Uterus (tissue), 3 donors: ENCODE measurements at regions not wholly inside any gene's neighbourhood (a gene's known extent, or its start where the extent isn't known, plus 50 kb on each side); places are given as distances from the start of the nearest gene placed in this dataset.

ENCODE experiments used
- DNase-seq, 2 donors: peaks; one replicate each; pipeline ENCODE4 v3.0.0-alpha.2; 2019 to 2020
- H3K27ac ChIP-seq, 2 donors: fragments of 200-600 bp; sonication (generic); 1 replicate in 1 of 2; 2 replicates in 1 of 2; pipeline ENCODE4 v1.5.1; 2016 to 2018
- H3K27me3 ChIP-seq, 2 donors: fragments of 200-600 bp; sonication (generic); one replicate each; pipeline ENCODE4 v1.5.1; 2018 to 2019; ENCODE audit warnings: control low read depth in 1 of 2
- H3K36me3 ChIP-seq, 2 donors: fragments of 200-600 bp; sonication (generic); one replicate each; pipeline ENCODE4 v1.5.1; 2019; ENCODE audit warnings: control low read depth in 1 of 2
- H3K4me1 ChIP-seq, 2 donors: fragments of 200-600 bp; sonication (generic); one replicate each; pipeline ENCODE4 v1.5.1; 2018 to 2019; ENCODE audit warnings: control low read depth in 1 of 2
- H3K4me3 ChIP-seq, 2 donors: fragments of 200-600 bp; sonication (generic); 1 replicate in 1 of 2; 2 replicates in 1 of 2; pipeline ENCODE4 v1.5.1; 2018 to 2019; ENCODE audit warnings: mild to moderate bottlenecking in 1 of 2
- H3K9me3 ChIP-seq, 2 donors: fragments of 200-600 bp; sonication (generic); one replicate each; pipeline ENCODE4 v1.5.1; 2019; ENCODE audit warnings: control low read depth in 1 of 2
- POLR2A ChIP-seq, 2 donors: fragments of 450-650 bp; IDR thresholded peaks; one replicate each; pipeline ENCODE4 v1.6.1; 2016; ENCODE audit warnings: antibody characterized with exemption in 2 of 2, mild to moderate bottlenecking in 1 of 2, moderate library complexity in 1 of 2
- intact Hi-C: fragments of 100-400 bp; cut with DNase I; formaldehyde crosslinking; loops from one replicate; pipeline ENCODE4 v1.15.1; 2023; ENCODE audit warnings: low total_unique reads
- TF ChIP-seq, protein P1 (sequence below), 4 experiments: fragments of 200-600 bp in 2 of 4; fragments of 450-650 bp in 2 of 4; sonication (generic) in 2 of 4; IDR thresholded peaks; one replicate each; pipeline ENCODE4 v1.5.1; 2016 to 2019; ENCODE audit warnings: antibody characterized with exemption in 4 of 4, mild to moderate bottlenecking in 2 of 4, moderate library complexity in 1 of 4
- donor health status: DM: yes; HTN: yes; CAD: no.

DNA sequence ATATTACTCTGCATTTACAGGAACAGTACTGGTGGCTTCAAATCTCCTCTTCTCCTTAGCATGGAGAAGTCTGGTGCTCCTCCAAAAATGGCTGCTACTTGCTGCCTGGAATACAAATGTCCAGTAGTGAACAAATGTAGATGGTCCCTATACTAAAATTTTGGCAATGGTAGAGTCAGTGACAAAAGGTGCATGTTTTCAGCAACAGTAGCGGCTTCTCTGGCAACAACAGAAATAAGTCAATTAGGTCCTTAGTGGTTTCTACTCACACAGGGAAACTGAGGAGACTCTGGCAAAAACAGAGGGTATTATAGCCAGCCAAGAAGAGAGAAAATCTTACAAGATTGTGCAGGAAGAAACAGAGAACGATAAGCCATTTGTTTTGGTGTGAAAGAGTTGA lies 1368.4 kb upstream of the ADGRL3 start:
- intact Hi-C loops = no loop called here
- TF ChIP-seq, protein P1, sequence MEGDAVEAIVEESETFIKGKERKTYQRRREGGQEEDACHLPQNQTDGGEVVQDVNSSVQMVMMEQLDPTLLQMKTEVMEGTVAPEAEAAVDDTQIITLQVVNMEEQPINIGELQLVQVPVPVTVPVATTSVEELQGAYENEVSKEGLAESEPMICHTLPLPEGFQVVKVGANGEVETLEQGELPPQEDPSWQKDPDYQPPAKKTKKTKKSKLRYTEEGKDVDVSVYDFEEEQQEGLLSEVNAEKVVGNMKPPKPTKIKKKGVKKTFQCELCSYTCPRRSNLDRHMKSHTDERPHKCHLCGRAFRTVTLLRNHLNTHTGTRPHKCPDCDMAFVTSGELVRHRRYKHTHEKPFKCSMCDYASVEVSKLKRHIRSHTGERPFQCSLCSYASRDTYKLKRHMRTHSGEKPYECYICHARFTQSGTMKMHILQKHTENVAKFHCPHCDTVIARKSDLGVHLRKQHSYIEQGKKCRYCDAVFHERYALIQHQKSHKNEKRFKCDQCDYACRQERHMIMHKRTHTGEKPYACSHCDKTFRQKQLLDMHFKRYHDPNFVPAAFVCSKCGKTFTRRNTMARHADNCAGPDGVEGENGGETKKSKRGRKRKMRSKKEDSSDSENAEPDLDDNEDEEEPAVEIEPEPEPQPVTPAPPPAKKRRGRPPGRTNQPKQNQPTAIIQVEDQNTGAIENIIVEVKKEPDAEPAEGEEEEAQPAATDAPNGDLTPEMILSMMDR (IDR thresholded peaks at IDR 0.05) = no peak
- TF ChIP-seq POLR2A (IDR thresholded peaks at IDR 0.05) = no peak
- no peak for DNase-seq
- Histone ChIP-seq H3K27me3 (peaks cover 0 to 5% of the 10 kb centered on the region in 2 donors), H3K4me3 (no peak overlapping the region), H3K9me3 (no peaks in the 10 kb centered on the region), H3K4me1 (no peaks in the 10 kb centered on the region), H3K27ac (no peak overlapping the region), H3K36me3 (no peaks in the 10 kb centered on the region)

DNA sequence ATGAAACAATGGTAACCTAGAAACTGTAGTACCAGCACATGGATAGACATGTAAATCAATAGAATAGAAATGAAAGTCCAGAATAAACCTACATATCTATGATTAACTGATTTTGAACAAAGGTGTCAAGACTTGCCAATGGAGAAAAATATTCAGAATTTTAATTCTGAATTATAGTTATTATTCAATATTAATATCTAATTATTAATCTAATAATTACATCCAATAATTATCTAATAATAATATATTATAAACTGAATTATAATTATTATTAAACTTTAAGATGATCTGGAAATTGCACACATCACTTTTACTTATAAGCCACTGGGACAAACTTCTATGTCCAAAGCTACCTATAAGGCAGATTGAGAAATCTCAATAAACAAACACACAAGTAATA lies 1365.2 kb upstream of the ADGRL3 start:
- intact Hi-C loops = no loop called here
- DNase-seq = no peak
- H3K27ac ChIP-seq = no peak overlapping the region

DNA sequence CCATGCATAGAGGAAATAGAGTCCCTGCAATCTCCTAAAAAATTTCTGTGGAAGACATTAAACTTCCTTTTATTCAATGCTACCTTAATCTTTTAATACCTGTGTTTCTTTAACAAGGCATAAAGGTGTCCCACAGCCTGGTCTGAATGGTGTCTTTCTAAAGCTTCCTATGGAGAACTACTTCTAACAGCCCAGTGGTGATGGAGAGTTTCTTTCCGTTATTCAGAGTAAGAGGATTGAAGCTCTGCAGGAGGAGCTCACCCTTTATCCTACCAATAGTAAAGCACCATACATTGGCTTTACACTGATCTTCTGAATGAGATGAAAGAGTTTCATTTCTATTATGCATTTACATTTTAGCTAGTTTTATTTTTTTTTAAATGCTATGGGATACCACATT lies 1362.4 kb upstream of the ADGRL3 start:
- intact Hi-C loops = no loop called here
- peaks cover 0 to 5% of the 10 kb centered on the region in 2 donors for H3K27me3 ChIP-seq
- no peaks in the 10 kb centered on the region for H3K36me3 ChIP-seq
- H3K4me1 ChIP-seq = no peaks in the 10 kb centered on the region
- H3K27ac ChIP-seq = no peak overlapping the region
- no peak for TF ChIP-seq POLR2A (IDR thresholded peaks at IDR 0.05)
- TF ChIP-seq, protein P1 (IDR thresholded peaks at IDR 0.05) = no peak
- H3K4me3 ChIP-seq = no peak overlapping the region
- no peaks in the 10 kb centered on the region for H3K9me3 ChIP-seq
- DNase-seq = no peak

More for the DNA sequence above, 1365.2 kb upstream of the ADGRL3 start:
- peaks cover 0 to 5% of the 10 kb centered on the region in 2 donors for H3K27me3 ChIP-seq
- TF ChIP-seq, protein P1 (IDR thresholded peaks at IDR 0.05) = no peak
- TF ChIP-seq POLR2A (IDR thresholded peaks at IDR 0.05) = no peak
- no peak overlapping the region for H3K4me3 ChIP-seq
- H3K4me1 ChIP-seq = no peaks in the 10 kb centered on the region
- H3K9me3 ChIP-seq = no peaks in the 10 kb centered on the region
- no peaks in the 10 kb centered on the region for H3K36me3 ChIP-seq

DNA sequence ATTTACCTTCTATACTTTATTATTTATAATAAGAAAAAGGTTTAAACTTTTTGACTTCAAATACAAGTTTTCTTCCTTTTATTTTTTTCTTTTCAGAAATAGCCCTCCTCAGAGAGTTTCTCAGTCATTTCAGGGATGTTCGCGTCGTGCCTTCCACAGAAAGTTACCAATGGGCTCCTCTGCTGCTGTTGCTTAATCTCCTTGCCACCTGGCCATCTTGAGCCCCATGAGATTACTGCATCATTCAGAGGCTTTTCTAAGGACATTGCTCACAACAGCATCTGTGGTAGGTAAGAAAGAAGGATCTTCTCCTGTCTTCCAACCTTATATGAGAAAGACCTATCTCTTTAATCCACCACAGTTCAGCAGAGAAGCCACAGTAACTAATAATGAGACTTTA lies 1361.9 kb upstream of the ADGRL3 start:
- Histone ChIP-seq H3K36me3 (no peaks in the 10 kb centered on the region), H3K9me3 (no peaks in the 10 kb centered on the region), H3K27me3 (peaks cover 0 to 5% of the 10 kb centered on the region in 2 donors), H3K4me3 (no peak overlapping the region), H3K4me1 (no peaks in the 10 kb centered on the region), H3K27ac (no peak overlapping the region)
- TF ChIP-seq, protein P1 (IDR thresholded peaks at IDR 0.05) = no peak
- TF ChIP-seq POLR2A (IDR thresholded peaks at IDR 0.05) = no peak
- no peak for DNase-seq
- intact Hi-C loops = no loop called here

DNA sequence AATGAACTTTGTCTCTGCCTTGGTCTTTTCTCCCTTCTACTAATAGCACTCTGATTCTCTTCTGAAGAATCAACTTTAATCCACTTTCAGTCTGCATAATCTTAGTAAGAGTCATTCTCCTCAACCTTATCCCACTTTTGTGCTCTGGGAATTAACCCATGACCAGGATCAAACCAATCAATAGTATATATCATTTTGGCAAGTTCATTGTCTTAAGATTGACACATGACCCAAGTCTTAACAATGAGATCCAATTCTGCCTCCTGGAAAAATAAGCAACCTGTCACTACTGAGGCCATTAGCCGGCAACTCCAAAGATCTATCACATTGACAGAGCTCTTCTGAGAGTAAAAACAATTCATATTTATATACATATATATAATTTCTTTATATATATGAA lies 1358.4 kb upstream of the ADGRL3 start:
- no peak overlapping the region for H3K4me3 ChIP-seq
- no peaks in the 10 kb centered on the region for H3K9me3 ChIP-seq
- no peaks in the 10 kb centered on the region for H3K27me3 ChIP-seq
- H3K4me1 ChIP-seq = no peaks in the 10 kb centered on the region
- no peak for TF ChIP-seq POLR2A (IDR thresholded peaks at IDR 0.05)
- TF ChIP-seq, protein P1 (IDR thresholded peaks at IDR 0.05) = no peak
- no peak overlapping the region for H3K27ac ChIP-seq
- no peak for DNase-seq
- H3K36me3 ChIP-seq = no peaks in the 10 kb centered on the region
- intact Hi-C loops = no loop called here
